Hepatocyte (in vitro differentiated cells): ENCODE measurements at regions not wholly inside any gene's neighbourhood (a gene's known extent, or its start where the extent isn't known, plus 50 kb on each side); places are given as distances from the start of the nearest gene placed in this dataset.

Experiments used
- CTCF ChIP-seq: fragments of 200-600 bp; sonication (generic); IDR thresholded peaks from 2 replicates; pipeline ENCODE4 v1.5.1; 2016; ENCODE audit warnings: antibody characterized with exemption, mild to moderate bottlenecking; ENCODE audit not compliant: poor library complexity
- EZH2 ChIP-seq: fragments of 200-600 bp; sonication (generic); IDR thresholded peaks from 2 replicates; pipeline ENCODE4 v1.6.1; 2016; ENCODE audit warnings: antibody characterized with exemption, mild to moderate bottlenecking, borderline replicate concordance
- EZH2phosphoT487 ChIP-seq: fragments of 200-600 bp; sonication (generic); IDR thresholded peaks from one replicate; pipeline ENCODE4 v1.6.1; 2018; ENCODE audit warnings: antibody characterized with exemption, mild to moderate bottlenecking, low read depth, moderate library complexity; ENCODE audit not compliant: unreplicated experiment, severe bottlenecking

DNA sequence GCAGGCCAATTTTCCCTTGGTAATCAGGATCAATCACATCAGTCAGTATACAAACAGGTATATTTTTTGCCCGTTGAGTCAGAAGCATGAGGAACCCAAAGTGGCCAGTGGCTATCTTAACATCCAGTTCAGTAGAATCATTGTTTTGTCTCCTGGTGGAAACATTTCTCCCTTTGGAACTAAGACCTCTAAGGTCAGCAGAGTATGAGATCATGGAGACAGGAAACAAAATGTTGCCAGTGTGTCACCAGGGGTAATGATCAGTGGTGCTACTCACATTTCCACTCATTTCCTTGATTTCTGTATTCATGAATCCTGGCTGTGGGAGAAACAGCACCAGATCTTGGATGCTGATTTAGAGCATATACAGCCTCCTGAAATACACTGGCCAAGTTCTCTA lies 553.0 kb downstream of the CSNK1G3 start:
- TF ChIP-seq CTCF (no peak), EZH2 (no peak), EZH2phosphoT487 (no peak)
